ELR (cell line): ENCODE measurements at regions not wholly inside any gene's neighbourhood (a gene's known extent, or its start where the extent isn't known, plus 50 kb on each side); places are given as distances from the start of the nearest gene placed in this dataset.

Source experiments
- DNase-seq: peaks from one replicate; pipeline ENCODE4 v3.0.0-alpha.2; 2015; ENCODE audit warnings: low read depth

DNA sequence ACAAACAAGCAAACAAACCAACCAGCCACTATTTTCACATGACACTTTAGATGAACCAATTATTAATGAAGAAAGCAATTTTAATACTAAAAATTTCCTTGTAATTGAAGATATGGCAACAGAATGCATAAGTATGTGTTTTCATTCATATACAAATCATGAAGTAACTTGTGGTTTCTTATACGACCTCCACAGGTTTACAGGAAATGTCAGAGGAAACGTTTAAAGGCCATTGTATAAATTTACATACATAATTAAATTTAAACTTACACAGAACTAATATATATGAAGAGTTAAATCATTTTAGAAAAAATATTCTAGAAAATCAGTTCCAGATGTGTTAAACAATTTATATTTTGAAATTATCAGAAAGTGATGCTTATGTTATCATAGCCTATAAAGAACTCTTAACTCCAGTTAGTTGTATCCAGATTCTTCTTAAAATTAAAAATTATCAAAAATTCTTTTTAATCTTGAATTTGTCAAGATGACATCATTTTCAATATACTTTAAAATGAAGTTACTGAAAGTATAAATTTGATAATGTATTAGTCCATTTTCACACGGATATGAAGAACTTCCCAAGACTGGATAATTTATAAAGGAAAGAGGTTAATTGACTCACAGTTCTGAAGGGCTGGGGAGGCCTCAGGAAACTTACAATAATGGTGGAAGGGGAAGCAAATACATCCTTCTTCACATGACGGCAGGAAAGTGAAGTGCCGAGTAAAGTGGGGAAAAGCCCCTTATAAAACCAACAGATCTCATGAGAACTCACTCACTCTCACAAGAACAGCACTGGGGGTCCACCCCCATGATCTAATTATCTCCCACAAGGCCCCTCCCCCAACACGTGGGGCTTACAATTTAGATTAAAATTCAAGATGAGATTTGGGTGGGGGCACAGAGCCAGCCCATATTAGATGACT is 192.0 kb downstream of the PIK3R1 start:
- DNase-seq, result no peak

DNA sequence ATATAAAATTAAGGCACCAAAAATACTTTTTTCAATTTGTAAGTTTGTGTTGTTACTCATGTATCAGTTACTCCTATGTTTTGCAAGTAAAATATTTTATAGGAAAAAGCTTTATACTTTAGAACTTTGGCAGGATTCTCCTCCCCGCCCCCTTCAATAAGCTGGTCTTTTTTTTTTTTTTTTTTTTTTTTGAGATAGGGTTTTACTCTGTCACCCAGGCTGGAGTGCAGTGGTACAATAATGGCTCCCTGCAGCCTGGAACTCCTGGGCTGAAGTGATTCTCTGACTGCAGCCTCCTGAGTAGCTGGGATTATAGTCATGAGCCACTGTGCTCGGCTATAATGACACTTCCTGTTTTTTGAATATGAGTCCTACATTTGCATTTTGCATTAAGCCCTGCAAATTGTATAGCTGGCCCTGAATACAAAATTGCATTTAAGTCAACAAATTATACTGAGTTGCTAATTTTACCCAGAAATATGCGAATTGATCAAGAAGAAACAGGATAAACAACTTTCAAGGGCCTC is 192.9 kb downstream of the PIK3R1 start:
- DNase-seq, result no peak

DNA sequence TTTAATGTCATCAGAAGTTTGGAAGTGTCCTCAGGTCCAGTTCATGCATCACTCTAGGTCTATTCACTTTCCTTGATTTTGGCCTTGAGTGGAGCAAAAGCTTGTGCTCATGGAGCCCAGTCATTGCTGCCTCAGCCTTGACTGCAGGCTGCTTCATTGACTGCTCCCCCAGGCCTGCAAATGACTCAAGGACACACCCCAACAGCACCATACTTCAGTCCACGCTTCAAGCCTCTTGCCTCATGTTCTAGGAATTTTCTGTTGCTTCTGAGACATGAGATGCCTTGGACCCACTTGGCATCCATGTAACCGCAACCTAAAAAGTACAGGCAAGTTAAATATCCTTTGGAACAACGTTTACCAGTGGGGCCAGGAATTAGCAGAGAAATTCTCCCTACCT is 193.7 kb downstream of the PIK3R1 start:
- DNase-seq, result peak; percentile 89

DNA sequence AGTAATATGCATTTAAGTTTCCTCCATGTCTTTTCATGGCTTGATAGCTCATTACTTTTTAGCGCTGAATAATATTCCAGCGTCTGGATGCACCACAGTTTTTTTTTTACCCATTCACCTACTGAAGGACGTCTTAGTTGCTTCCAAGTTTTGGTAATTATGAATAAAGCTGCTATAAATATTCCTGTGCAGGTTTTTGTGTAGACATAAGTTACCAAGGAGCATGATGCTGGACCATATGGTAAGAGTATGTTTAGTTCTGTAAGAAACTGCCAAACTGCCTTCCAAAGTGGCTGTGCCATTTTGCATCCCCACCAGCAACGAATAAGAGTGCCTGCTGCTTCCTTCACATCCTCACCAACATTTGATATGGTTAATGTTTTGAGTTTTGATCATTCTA is 195.6 kb downstream of the PIK3R1 start:
- DNase-seq, result no peak

DNA sequence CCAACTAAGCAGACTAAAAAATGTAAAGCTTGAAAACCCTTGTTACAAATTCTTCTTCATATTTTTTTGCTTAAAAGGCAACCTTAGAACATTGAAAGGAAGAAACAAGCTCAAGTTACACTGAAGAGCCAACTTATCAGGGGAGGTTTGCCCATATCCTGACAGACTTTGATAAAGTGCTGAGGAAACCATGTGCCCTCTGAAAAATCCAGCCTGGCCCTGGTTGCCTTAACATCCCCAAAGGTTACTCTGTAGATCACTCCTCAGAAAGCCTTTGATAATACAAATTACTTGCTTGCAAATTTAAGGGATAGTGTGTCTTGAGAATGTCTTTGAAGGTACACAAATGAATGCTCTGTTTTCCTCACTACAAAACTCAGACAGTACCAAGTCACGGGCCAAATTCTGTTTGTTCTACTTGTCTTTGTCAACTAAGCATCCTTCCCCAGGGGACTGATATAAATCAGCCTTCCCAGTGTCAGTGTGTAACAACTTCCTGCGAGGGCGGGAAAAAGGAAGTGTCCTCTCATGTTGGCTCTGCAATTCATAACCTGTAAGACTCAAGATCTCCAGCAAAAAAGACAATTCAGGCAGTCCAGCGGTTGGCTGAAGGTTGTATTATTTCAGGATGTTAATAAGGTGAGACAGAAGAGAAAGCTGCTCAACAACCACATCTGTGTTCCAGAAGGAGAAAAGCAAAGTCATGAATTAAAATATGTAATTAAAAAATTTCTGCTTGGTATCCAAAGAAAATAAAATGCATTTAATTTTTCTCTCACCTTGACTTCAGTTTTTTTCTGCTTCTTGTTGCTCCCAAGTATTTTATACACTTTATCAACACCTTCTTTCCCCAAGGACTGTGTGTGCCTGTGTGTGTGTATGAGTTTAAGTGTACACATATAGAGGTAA is 199.9 kb downstream of the PIK3R1 start:
- DNase-seq, result peak; percentile 18

DNA sequence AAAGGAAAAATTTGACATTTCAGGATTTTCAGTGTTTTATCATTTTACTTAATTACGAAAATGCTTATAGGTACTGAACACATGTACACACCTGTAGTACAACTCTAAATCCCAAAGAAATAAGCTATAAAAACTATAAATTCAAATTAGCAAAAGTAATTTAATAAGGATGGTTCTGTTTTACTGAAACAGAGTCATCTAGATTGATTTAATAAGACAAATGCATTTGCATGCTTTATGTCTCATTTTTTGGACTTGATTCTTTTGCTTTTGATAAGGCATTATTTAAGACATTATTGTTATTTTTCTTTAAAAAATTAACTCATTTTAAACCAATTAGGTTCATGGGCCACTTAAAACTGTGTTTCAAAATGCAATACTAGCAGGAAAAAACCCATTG is 201.2 kb downstream of the PIK3R1 start:
- no peak for DNase-seq

DNA sequence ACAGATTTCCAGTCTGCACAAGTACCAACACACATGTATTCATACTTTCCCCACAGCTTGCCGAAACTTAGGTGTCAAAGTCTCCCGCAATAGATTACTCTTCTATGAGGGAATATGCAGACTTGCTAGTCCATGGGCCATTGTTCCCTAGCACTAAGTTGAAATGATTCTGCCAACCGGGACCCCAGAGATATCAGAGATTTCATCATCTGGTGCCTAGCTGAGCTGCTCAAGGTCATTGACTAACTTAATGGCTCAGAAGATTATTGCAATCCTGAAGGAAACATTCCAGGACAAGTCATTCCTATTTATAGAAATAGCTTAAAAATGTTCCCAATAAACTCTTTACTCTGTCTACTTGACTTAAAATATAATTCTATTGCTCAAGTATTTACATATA is 202.6 kb downstream of the PIK3R1 start:
- DNase-seq, result peak; percentile 23

DNA sequence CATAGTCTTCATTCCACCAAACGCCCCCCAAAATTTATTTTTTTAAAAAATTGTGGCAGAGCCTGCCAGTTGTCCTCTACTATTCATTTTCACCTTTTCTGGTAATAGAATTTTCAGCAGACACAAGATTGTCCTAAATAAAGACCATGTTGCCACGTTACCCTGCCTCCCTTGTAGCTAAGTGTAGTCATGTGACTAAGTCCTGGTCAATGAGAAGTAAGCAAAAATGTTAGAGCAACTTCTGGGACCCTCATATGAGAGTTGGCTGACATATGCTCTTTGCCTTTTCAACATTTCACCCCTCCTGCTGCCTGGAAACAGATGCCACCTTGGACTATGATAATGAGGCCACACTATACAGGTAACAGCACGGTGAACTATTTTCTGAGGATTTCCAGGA is 203.1 kb downstream of the PIK3R1 start:
- no peak for DNase-seq

DNA sequence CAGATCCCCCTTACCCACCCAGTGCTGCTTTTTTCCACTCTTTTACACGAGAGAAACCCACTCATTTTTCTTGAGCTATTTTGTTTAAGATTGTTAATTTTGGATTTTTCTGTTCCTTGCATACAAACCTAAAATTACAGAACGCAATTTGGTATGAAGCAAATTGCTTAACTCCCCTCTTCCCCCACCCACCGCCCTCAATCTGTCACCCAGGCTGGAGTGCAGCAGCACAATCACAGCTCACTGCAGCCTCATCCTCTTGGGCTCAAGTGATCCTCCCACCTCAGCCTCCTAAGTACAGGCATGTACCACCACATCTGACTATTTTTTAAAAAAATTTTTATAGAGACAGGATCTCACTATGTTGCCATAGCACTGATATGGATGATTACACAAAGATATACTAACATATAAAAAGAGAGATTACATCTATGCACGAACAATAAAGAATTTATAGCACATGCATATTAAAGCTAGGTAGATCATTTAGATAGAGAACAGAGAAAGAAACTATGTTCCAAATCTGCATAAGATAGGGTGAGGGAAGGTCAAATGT is 203.6 kb downstream of the PIK3R1 start:
- DNase-seq, result no peak

DNA sequence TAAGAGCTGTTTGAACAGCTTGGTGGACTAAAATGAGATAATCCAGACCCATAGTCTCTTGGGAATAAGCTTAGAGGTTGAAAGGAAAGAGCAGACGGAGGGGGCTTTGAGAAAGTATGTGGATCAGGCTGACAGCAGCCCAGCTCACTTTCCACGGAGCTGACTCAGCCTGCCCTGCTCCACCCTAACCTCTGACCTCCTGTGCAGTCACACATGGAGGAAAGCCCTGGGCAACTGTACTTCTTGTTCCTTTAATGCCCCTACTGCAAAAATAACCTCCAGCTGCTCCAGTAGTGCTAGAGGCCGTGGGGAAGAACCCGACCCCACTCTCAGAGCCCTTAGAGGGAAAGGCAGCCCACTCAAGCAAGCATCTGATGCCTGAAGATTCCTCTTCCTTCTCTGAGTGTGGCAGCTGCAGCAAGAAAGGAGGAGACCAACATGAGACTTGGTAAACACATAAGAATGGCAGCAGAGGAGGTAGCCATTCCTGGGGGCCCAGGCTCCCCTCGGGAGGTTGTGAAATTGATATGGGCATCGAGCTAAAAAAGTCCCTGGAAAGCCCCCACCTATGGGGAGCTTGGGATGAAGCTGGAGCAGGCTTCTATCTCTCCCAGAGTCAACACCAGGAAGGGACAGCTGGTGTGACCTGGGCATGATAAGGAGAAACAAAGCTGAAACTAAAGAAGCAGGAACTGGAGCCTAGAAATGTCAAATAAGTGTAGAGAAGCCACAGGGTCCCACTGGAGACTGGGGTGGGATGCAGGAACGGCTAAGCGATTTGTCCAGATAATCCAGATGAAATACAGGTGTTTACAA is 204.3 kb downstream of the PIK3R1 start:
- peak; percentile 62 for DNase-seq

DNA sequence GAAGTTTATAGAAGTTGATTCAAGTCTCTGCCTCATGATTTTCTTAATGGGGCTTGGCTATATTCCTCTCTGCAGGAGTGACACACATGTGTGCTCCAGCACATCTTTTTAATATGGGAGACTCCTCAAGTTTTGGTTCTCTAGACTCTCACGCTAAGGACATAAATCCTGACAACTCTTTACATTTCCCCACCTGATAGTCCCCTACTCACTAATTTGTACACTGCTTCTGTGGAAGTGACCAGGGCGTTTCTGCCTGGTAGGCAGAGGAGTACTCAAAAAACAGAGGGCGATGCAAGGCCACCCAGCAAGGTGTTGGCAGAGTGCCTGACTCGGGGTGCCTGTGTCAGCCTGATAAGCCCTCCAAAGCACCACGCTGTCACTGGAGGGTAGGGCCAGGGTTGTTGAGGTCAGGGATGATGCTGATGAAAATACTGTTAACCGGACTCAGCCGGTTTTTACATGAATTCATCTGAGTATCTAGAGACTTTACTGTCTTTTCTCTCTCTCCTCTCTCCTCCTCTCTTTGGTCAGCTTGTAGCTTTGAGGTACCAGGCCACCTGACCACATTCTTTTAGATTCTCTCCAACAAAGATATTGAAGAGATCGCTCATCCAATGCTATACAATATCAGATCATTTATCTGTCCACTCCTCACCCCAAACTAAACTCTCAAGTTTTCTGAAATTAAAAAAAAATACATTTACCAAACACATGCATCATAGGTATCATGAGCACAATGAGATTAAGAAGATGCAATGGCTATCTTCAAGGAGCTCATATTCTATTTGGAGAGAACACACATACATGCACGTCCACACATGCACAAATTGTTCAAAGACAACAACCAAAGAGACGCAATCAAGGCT is 205.2 kb downstream of the PIK3R1 start:
- DNase-seq, result no peak

DNA sequence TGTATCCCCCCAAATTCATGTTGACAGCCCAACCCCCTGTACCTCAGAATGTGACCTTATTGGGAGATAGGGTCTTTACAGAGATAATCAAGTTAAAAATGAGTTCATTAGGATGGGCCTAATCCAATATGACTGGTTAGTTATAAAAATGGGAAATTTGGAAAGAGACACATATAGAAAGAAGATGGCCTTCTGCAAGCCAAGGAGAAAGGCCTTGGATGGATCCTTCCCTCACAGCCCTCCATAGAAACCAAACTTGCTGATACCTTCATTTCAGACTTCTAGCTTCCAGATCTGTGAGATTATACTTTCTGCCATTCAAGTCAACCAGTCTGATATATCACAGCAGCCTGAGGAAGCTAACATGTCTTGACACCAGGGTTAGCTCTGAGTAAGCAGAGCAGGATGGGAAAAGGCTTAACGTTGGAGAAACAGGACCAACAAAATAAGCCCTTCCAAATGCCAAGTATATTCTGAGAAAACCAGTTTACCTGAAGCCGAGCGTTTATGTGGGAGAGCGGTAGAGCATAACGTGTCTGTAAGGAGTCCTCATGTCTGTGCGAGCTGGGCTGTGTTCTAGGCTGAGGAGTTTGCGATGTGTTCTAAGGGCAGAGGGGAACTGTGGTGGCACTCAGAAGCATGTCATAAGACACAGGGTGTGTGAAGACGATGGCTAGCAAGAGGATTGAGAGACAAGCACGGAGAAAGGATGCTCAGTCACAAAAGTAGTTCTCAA is 206.1 kb downstream of the PIK3R1 start:
- DNase-seq, result no peak

DNA sequence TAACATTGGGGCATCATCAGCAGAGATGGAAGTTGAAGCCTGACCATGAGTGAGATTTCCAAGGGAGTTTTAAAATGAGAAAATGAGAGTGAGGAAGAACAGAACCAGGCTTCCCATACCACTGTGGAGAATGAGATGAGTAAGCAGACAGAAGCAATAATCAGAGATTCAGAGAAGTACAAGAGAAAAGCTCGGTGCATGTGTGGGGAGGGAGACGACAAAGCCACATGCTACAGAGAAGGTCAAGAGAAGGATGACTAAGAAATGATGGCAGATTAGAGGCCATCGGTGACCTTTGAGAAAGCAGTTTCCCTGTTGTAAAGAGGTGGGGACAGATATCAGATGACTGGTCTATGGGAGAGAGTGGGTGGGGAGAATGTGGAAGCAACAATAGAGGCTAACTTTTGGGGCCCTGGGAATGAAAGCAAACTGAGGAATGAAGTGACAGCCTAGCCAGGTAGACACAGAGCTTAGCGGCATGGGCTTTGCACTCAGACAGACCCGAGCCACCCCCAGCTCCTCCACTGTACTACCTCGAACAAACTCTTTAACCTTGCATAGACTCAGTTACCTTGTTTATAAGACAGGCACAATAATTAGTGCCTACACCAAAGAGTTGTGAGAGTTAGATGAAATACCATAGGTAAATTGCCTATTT is 207.7 kb downstream of the PIK3R1 start:
- DNase-seq, result no peak

DNA sequence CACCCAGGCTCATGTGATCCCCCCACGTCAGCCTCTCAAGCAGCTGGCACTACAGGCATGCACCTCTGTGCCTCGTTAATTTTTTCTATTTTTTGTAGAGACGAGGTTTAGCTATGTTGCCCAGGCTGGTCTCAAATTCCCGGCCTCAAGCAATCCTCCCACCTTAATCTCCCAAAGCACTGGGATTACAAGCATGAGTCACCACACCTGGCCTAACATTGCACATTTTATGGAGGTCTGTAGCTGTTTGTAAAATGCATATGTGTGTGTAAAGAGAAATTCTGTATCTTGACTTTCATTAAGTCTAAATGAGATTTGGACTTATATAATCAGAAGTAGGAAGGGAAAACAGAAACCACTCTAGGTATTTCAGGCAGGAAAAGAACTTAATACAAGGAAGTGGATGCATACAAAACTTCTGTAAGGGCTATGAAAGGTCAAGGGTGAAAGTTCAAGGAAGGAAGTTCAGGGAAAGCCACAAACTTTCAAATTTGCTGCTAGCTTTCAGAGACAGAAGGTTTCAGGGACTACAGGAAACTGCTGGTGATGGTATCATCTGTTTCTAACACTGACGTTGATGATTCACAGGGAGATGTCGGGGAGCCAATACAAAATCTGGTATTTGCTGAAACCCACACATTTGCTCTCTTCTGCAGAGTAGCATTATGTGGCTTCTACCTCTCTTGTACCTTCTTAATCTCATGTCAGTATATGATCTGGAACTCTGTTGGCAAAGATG is 209.4 kb downstream of the PIK3R1 start:
- peak; percentile 76 for DNase-seq

DNA sequence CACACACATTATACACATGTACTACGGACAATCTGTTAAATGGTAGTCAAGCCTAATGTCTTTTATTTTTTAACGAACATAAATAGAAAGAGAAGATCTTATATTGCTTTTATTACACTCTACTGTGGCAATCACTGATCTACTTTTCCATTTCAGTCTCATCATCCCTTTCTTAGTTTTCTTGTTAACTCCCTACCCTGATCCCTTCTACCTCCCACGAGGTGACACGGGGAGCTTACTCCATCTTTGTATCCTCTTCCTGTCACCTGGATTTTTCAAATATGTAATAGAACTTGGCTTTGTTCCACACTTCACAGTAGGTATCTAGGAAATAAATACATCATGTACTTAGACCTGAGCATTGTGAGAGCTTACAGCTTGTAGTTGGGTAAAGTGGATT is 211.0 kb downstream of the PIK3R1 start:
- DNase-seq, result no peak

DNA sequence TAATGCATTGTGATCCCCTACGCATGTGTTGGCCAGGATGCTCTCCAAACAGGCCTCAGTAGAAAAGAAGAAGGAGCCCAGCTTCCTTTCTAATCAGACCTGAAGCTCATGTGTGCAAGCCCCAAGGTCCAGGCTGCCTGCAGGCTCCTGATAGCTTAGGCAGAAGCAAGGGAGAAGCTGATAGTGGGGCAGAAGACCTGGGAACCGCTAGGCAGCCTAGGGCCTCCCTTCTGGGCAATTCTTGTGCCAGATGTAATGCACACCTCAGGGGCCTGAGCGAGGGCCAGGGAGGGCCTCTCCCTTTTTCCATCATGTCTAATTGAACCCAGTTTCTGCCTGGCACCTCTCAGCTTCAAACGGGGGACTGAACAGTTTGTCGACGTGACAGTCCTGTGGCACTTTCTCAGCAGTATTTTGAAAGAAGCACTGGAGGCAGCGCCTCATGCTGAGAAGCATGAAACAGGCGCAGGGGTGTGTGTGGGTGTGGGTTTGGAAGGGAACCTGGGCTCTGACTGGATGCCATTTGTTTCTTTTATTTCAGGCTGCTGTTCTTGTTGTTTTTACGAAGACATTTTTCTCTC is 212.8 kb downstream of the PIK3R1 start:
- no peak for DNase-seq

DNA sequence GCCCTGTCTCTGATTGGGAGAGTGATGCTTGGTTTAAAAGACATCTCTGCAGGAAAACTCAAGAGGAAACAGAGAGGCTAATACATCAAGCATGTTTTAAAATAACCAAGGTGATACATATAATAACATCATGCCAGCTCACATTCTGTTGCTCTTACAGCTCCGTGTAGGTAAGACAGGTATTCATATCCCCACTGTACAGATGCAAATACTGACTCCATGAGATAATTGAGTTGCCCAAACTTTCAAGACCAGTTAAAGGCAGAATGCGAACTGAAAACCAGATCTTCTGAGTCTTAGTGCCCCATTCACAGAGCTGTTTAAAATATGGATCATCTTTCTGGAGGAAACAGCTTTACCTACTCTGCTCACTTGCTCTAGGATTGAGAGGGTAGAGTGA is 214.0 kb downstream of the PIK3R1 start:
- DNase-seq, result no peak

DNA sequence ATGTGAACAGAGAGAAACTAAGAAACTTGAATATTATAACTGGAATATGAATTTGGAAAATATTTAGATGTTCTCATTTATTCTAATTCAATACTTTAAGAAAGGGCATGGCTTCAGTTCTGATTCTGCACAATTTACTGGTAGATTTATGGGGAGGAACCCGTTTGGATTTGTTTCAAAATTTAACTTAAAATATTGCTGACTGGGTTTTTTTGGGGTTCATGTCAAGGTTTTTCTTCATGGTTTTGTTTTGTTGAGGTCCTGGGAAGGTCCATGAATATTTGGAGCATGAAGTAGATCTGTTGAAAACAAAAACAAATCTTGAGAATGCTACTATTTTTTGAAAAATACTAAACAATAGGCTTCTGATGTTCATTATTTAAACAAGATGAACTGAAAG is 214.7 kb downstream of the PIK3R1 start:
- no peak for DNase-seq
